HK-2 (cell line): ENCODE measurements at regions not wholly inside any gene's neighbourhood (a gene's known extent, or its start where the extent isn't known, plus 50 kb on each side); places are given as distances from the start of the nearest gene placed in this dataset.

Experiments
- DNase-seq: peaks from one replicate; pipeline ENCODE4 v3.0.0-alpha.2; 2018; ENCODE audit not compliant: unreplicated experiment

DNA sequence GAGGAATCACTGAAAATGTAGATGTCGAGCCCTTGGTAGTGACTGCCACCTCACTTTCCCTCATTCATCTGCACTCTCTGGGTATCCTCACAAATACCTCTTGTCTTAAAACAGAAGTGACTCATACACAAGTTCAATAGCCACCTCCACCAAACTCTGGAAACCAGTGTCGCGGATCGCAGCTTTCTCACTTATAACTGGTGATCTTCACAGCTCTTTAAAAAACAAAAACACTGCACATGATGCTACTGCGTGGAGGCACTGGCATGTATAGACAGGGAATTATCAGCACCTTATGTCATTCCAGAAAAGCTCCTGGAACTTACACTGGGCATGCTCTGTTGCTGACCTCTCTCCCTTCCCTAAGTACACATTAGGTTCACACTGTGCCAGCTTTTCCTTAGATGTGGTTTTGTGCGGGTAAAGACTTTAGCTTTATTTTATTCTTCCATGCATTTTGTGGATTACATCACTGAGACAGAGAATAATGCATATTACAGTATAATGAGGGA is 425.5 kb upstream of the CADM1 start:
- DNase-seq = no peak

- DNase-seq = no peak
Measured at GRCh38 chr11:115928811-115929210, 424.6 kb upstream of the CADM1 start.

- no peak for DNase-seq
Measured at GRCh38 chr11:115927823-115928329, 423.7 kb upstream of the CADM1 start.

GRCh38 chr11:115926601-115927000 is 422.4 kb upstream of the CADM1 start:
- DNase-seq = no peak

GRCh38 chr11:115926138-115926537 is 421.9 kb upstream of the CADM1 start:
- no peak for DNase-seq

DNA sequence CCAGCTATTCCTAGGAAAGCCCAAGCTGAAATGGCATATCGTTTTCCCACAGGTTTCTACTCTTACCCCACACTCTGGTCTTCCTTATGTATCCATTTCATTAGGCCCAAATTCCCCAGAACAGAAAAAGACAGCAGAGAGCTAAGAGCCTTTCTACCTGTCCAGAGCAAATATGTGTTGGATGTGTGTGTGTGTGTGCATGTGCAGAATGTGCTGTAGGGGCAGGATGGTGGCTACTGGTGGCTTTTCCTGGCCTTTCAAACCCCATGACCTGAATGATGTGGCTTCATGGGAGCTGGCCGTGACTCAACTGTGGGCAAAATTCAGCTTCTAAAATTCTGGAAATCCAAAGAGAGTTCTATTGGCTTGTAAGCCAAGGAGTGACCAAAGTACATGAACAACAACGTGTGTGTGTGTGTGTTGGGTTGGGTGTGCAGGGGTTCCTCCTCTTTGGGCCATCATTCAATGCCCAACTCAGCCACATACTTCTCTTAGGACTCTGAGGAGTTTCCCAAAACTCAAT is 421.4 kb upstream of the CADM1 start:
- no peak for DNase-seq

DNA sequence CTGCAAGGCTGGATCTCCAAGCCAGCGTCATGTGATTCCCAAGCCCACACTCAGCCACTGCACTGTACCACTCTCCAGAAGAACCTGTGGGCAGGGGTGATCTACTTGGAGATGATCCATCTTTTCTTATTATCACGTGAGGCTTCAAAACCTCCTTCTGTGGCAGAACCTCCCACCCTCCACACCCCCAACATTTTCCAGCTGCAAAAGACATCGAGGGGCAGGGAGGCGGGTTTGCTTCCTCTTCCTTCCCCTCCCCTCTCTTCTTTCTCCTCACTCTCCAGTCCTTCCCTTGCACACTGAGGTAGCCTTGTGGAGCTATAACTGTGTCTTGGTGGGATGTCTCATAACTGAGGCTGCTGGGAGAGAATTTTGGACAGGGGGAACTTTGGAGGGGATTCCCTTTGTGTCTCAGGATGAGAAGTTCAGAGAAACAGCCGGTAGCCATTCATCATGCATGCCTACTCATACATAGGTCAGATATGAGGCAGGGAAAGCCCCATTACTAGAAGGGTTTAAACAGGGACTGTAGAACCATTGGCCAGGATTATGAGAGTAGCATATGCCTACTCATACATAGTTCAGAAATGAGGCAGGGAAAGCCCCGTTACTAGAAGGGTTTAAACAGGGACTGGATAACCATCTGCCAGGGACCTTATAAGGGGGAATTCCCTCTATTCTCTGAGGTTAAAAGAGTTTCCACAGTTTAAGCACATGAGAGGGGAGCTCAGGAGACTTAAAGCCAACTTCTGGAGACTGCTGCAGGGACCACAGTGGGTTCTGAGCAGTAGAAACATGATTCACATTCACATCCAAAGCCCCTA is 420.7 kb upstream of the CADM1 start:
- peak; percentile 28 for DNase-seq

DNA sequence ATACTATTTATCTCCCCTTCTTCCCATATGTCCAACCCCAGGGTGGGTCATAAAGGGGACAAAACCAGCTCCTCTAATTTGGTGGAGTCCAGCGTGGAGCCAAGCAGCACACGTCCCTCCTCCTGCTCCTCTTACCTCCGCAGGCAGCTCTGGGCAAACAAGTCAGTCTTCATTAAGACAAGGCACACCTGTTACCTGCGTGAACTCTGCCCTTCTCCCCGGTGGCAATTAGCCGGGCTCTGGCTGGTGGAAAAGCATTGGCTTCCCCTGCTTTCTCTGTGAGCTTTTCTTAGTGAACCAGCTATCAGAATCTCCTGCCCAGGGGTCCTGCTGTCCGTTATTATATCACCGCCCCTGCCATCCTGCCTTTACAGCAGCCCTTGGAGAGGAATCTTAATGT is 418.7 kb upstream of the CADM1 start:
- no peak for DNase-seq

GRCh38 chr11:115921986-115922385 is 417.8 kb upstream of the CADM1 start:
- no peak for DNase-seq

GRCh38 chr11:115921540-115921939 is 417.3 kb upstream of the CADM1 start:
- no peak for DNase-seq

DNA sequence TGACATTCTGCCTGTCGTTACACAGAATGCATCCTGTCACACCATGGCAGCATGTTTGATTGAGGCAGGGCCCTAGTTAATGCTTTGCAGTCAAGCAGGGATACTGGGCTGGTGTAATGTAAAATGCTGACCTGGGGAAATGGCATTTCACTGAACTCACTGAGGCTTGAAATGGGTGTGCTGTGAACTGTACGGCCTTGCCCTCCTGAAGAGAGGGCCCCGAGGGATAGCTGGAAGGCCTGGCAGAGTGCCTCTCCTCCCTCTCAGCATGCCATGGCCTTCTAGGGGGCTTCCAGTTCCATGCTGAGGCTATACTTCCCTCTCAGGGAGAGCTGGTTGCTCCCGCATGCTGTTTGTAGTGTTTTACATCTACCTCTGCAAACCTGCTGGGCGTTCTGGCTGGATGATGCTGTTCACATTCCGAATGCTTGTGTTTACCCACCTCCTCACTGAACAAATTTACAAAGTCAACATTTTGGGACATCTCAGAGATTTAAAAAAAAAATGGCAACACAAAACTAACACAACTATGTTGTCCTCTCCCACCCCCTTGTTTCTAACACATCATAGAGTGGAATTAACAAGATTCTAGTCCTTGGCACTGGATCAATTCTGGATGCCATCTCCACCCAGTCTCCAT is 416.7 kb upstream of the CADM1 start:
- peak; percentile 42 for DNase-seq

DNA sequence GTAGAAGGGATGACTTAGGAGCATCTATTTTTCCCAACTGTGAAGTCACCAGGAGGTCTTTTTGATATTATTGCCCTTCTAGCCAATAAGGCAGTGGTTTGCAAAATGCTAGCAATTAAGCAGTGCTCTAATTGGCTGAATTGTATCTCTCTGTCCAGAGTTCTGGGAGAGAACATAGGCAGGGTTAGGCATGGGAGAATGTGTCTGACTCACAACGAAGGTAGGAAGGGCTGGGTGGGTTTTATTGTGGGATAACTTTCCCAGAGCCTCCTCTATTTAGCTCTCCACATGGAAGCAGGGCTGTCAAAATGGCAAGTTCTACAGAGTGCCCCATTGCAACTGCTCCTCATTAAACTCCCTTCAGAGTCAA is 415.9 kb upstream of the CADM1 start:
- no peak for DNase-seq

DNA sequence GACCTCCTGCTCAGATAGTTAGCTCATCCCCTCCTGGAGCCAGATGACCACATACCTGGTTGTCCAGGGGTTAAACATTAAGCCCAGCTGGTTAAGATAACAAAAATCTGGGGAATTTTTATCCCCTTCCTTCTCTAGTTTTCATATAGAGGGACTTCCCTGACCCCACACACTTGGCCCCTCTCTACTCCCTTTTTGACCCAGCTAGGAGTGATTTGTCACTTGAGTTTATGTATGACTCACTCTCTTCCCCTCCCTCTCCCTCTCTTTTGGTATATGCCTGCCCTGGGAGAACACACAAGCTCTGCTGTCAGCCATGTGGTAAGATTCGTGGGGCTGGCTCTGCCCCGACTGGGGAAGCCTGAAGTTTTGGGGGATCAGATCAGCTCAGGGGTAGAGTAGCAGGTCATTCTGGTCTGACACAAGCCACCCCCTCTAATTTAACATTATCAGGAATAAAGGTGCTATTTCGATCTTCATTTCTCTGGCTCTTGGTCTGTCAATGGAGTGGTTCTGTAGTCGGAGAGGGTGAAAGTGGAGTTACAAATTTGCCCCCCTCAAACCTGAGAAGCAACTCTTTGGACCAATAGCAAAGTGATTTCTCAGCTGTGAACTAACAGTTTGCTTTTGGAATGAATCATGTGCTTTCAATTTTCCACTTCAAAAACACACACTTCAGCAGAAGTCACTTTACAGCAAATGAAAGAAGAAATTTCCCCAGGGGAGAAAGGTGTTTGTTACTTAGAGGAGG is 415.3 kb upstream of the CADM1 start:
- peak; percentile 52 for DNase-seq

DNA sequence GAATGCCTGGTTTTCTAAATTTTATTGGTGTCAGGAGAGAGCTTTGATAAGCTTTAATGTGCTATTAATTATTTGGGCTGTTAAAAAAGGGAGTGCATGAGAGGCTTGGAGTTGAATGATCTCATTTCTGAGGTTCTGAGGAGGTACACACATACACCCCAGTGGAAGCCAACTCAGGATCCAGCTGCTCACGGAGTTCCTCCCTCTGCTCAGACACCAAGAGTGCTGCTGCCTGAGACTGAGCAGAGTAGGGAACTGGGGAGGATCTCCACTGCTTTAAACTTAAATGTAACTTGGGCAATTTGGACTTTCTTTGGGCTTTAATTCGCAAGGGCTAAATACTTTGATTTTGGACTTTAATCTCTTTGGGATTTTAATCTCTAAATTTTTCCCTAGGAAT is 414.4 kb upstream of the CADM1 start:
- no peak for DNase-seq

GRCh38 chr11:115916608-115917007 is 412.4 kb upstream of the CADM1 start:
- no peak for DNase-seq

- no peak for DNase-seq
Measured at GRCh38 chr11:115912484-115912945, 408.3 kb upstream of the CADM1 start.

GRCh38 chr11:115911613-115912346 is 407.6 kb upstream of the CADM1 start:
- DNase-seq = no peak

DNA sequence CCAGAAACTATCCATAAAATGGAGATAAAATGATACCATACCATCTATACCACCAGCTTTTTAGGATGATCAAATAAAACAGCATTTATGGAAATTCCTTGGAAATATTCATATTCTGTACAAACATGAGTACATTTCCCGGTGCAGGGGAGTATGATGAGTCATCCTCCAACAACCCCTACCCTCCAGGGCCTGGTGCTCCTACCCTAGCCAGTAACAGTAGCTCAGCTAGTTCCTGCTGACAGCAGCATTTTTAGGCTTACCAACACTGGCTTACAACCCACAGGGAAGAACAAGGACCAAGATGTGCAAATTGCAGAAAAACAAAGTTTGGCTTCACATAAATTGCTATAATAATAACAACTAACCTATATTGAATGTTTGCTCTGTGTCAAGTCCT is 406.2 kb upstream of the CADM1 start:
- DNase-seq = no peak

DNA sequence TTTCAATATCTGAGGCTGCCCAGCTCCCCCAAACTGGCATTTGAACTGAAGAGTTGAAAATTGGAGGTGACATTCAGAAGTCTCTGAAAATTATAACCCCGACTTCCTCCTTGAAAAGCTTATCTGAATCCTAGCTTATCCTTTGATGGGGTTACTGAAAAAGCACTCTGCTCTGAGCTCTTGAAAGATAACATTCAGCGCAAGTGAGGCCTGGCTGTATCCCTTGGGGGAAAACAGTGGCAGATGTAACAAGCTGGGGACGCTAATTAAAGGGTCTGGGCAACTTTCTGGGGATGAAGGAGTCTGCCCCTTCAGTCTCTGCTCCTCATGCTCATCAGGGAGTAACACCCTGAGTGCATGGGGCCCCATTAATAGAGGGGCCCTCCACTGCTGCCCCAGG is 402.0 kb upstream of the CADM1 start:
- DNase-seq = no peak

DNA sequence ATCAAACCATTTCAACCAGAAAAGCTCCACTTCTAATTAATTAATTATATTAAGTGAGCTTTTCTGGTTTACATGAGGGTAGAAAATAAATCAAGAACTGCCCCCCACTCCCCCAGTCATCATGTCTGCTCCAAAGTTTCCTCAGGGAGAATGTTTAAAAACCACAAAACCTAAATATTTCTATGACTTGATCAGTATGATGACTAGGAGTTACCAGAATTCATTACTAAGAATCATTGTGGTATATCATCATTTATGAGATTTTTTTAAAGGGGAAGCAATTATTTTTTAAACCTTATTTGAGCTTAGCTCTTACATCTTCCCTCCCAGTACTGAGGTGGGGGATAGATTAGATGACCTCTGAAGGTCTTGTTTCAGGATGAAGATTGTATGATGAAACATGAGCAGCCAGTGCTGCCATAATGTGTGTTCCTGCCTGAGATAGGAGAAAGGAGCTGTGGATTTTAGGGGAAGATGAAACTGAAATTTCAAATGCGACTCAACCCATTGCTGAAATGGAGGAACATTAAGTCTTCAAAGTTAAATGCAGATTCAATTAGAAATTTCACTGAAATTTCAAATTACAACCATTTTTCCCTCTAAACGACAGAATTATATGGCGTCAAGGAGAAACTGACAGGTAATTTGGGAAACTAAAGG is 401.3 kb upstream of the CADM1 start:
- DNase-seq = no peak

DNA sequence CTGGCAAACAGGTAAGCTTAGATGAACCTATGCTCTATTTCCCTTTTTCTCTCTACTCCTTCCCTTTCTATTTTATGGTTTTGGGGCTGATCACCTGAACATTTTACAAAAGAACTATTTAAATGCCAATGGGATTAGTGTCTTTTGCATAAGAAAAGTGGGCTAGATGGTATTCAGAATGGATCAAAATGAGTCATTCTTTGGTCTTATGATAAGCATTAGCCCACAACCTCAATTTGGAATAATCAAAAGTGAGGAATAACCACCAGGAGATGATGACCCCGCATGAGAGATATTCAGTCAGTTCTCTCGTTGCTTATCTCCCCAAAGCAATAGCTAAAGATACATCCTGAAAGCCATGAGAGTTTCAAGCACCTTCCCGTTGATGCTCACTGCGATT is 399.0 kb upstream of the CADM1 start:
- no peak for DNase-seq
